ENCODE measurements at regions not wholly inside any gene's neighbourhood (a gene's known extent, or its start where the extent isn't known, plus 50 kb on each side); places are given as distances from the start of the nearest gene placed in this dataset.

- no peak overlapping the region for H3K27ac ChIP-seq (ENCODE audit: low read depth in 2 of 2, low read length in 2 of 2)
- H3K4me3 ChIP-seq (ENCODE audit: low read length in 3 of 3) = no peak overlapping the region
- no peaks in the 10 kb centered on the region for H3K36me3 ChIP-seq (ENCODE audit: control insufficient read depth in 2 of 3, insufficient read depth in 3 of 3, low read length in 3 of 3)
- TF ChIP-seq CTCF (IDR thresholded peaks at IDR 0.05; ENCODE audit: borderline replicate concordance, extremely low read depth, insufficient read depth) = no peak
- H3K4me1 ChIP-seq (ENCODE audit: control insufficient read depth in 2 of 3, insufficient read depth in 2 of 3, low read depth in 1 of 3, low read length in 3 of 3) = no peaks in the 10 kb centered on the region
- FAIRE-seq (no peak), DNase-seq (peak in 3 of 5 donors; percentile 3 to 21 (median 11))
- intact Hi-C loops (cut with DNase I) = no loop called here
- H3K9me3 ChIP-seq (ENCODE audit: control insufficient read depth in 2 of 3, insufficient read depth in 1 of 3, low read length in 3 of 3) = no peaks in the 10 kb centered on the region
- no peak overlapping the region for H3K9ac ChIP-seq (ENCODE audit: low read length in 3 of 3)
- no peaks in the 10 kb centered on the region for H3K27me3 ChIP-seq (ENCODE audit: control insufficient read depth, insufficient read depth, low read length)
These were observed 506.5 kb downstream of the TCERG1L start for GRCh38 chr10:130804778-130805634.

GRCh38 chr10:130805635-130806030 is 505.9 kb downstream of the TCERG1L start:
- no peak for TF ChIP-seq CTCF (IDR thresholded peaks at IDR 0.05; ENCODE audit: borderline replicate concordance, extremely low read depth, insufficient read depth)
- Histone ChIP-seq H3K4me1 (ENCODE audit: control insufficient read depth in 2 of 3, insufficient read depth in 2 of 3, low read depth in 1 of 3, low read length in 3 of 3) (no peaks in the 10 kb centered on the region), H3K36me3 (ENCODE audit: control insufficient read depth in 2 of 3, insufficient read depth in 3 of 3, low read length in 3 of 3) (no peaks in the 10 kb centered on the region), H3K9me3 (ENCODE audit: control insufficient read depth in 2 of 3, insufficient read depth in 1 of 3, low read length in 3 of 3) (no peaks in the 10 kb centered on the region), H3K27me3 (ENCODE audit: control insufficient read depth, insufficient read depth, low read length) (no peaks in the 10 kb centered on the region), H3K27ac (ENCODE audit: low read depth in 2 of 2, low read length in 2 of 2) (no peak overlapping the region), H3K4me3 (ENCODE audit: low read length in 3 of 3) (no peak overlapping the region), H3K9ac (ENCODE audit: low read length in 3 of 3) (no peak overlapping the region)
- intact Hi-C loops (cut with DNase I) = no loop called here
- DNase-seq (peak in 2 of 5 donors; percentile 1 to 30), FAIRE-seq (no peak)

DNA sequence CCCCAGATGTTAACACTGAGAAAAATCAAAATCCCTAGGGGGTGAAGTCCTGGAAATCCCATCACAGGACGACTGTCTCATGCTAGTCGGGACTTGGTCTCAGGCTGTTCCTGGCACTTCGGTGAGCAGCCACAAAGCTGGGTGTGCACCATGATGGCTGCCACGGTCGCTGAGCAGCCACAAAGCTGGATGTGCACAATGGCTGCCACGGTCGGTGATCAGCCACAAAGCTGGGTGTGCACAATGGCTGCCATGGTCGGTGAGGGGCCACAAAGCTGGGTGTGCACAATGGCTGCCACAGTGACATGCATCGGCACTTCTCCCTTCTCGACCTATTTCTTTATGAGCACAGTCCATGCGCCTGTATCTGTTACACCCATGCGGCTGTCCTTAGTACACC is 505.1 kb downstream of the TCERG1L start:
- peak in 2 of 5 donors; percentile 5 to 43 for DNase-seq
- Histone ChIP-seq H3K27ac (ENCODE audit: low read depth in 2 of 2, low read length in 2 of 2) (no peak overlapping the region), H3K27me3 (ENCODE audit: control insufficient read depth, insufficient read depth, low read length) (no peaks in the 10 kb centered on the region), H3K4me3 (ENCODE audit: low read length in 3 of 3) (no peak overlapping the region), H3K9ac (ENCODE audit: low read length in 3 of 3) (no peak overlapping the region), H3K9me3 (ENCODE audit: control insufficient read depth in 2 of 3, insufficient read depth in 1 of 3, low read length in 3 of 3) (no peaks in the 10 kb centered on the region), H3K36me3 (ENCODE audit: control insufficient read depth in 2 of 3, insufficient read depth in 3 of 3, low read length in 3 of 3) (no peaks in the 10 kb centered on the region), H3K4me1 (ENCODE audit: control insufficient read depth in 2 of 3, insufficient read depth in 2 of 3, low read depth in 1 of 3, low read length in 3 of 3) (no peaks in the 10 kb centered on the region)
- no peak for TF ChIP-seq CTCF (IDR thresholded peaks at IDR 0.05; ENCODE audit: borderline replicate concordance, extremely low read depth, insufficient read depth)
- intact Hi-C loops (cut with DNase I) = no loop called here
- no peak for FAIRE-seq
